GM12878 (cell line): ENCODE measurements at regions not wholly inside any gene's neighbourhood (a gene's known extent, or its start where the extent isn't known, plus 50 kb on each side); places are given as distances from the start of the nearest gene placed in this dataset.

ENCODE experiments used
- ATAC-seq: fragments of 200-7000 bp; cut with Tn5 transposase; 3 replicates; pipeline ENCODE4 v1.9.1; 2020; ENCODE audit warnings: mild to moderate bottlenecking, moderate library complexity
- BruUV-seq: library from RNA; stranded (reverse); fragments of 400-500 nt; replicated peaks from 2 replicates; lab custom pipeline; 2021; lab: Mats Ljungman, UMichigan
- CTCF ChIA-PET: fragments of 300-600 bp; sonication (Branson Sonifier 250); formaldehyde crosslinking; extraction: SDS; loops from one replicate; lab custom pipeline; 2021; ENCODE audit warnings: inconsistent platforms; lab: Yijun Ruan, JAX
- POLR2A ChIA-PET: fragments of 350-600 bp; formaldehyde crosslinking; extraction: SDS; loops from one replicate; lab custom pipeline; 2021; ENCODE audit warnings: inconsistent platforms; lab: Charles Lee
- RAD21 ChIA-PET: fragments of 300-600 bp; sonication (Branson Sonifier 250); formaldehyde crosslinking; loops from one replicate; lab custom pipeline; 2023; ENCODE audit warnings: antibody characterized with exemption; ENCODE audit not compliant: unreplicated experiment; lab: Charles Lee
- SMC1A ChIA-PET: fragments of 300-600 bp; sonication (Branson Sonifier 250); formaldehyde crosslinking; loops from one replicate; lab custom pipeline; 2023; ENCODE audit not compliant: unreplicated experiment, uncharacterized antibody; lab: Charles Lee
- DNase-seq: peaks from one replicate; pipeline ENCODE4 v3.0.0-alpha.2; 2011; ENCODE audit warnings: low read depth, low spot score
- FAIRE-seq: peaks from 3 replicates; lab custom pipeline; 2011; peaks lifted over from hg19 to GRCh38; lab: Jason Lieb, UNC
- H2AFZ ChIP-seq: 2 replicates; pipeline ENCODE4 v1.6.0; 2011; ENCODE audit warnings: low read depth, low read length, control low read depth; ENCODE audit not compliant: control insufficient read depth
- H3K27ac ChIP-seq: 2 replicates; pipeline ENCODE4 v1.5.1; 2011; ENCODE audit warnings: control low read depth; ENCODE audit not compliant: control insufficient read depth, insufficient read depth
- H3K27me3 ChIP-seq, 2 experiments: replicated peaks in 1 of 2; 2 replicates each; pipeline versions ENCODE4 v1.6.0 to v1.6.1; 2011; ENCODE audit warnings: low read length in 1 of 2; ENCODE audit not compliant: control insufficient read depth in 2 of 2, insufficient read depth in 2 of 2
- H3K36me3 ChIP-seq, 2 experiments: 2 replicates each; pipeline ENCODE4 v1.5.1; 2011; ENCODE audit warnings: low read length in 1 of 2; ENCODE audit not compliant: control insufficient read depth in 2 of 2, insufficient read depth in 2 of 2
- H3K4me1 ChIP-seq: 2 replicates; pipeline ENCODE4 v1.6.1; 2011; ENCODE audit warnings: mild to moderate bottlenecking, low read length, moderate library complexity, mixed read lengths; ENCODE audit not compliant: control insufficient read depth, insufficient read depth
- H3K4me2 ChIP-seq: 2 replicates; pipeline ENCODE4 v1.6.0; 2011; ENCODE audit warnings: control low read depth; ENCODE audit not compliant: control insufficient read depth, insufficient read depth
- H3K4me3 ChIP-seq: fragments of 200-600 bp; sonication (generic); 2 replicates; pipeline ENCODE4 v1.5.1; 2016
- H3K79me2 ChIP-seq: 2 replicates; pipeline ENCODE4 v1.6.0; 2011; ENCODE audit warnings: low read length; ENCODE audit not compliant: control insufficient read depth, insufficient read depth
- H3K9ac ChIP-seq: 2 replicates; pipeline ENCODE4 v1.8.0; 2011; ENCODE audit warnings: low read length, control low read depth, mixed read lengths; ENCODE audit not compliant: control insufficient read depth, insufficient read depth
- H3K9me3 ChIP-seq: replicated peaks from 3 replicates; pipeline ENCODE4 v1.5.1; 2011; ENCODE audit warnings: mild to moderate bottlenecking, low read length; ENCODE audit not compliant: control insufficient read depth, insufficient read depth
- H4K20me1 ChIP-seq: 2 replicates; pipeline ENCODE4 v1.6.0; 2011; ENCODE audit not compliant: control insufficient read depth, insufficient read depth
- CBX3 ChIP-seq: fragments of 200-600 bp; sonication (generic); IDR thresholded peaks from 2 replicates; pipeline ENCODE4 v1.6.1; 2016; ENCODE audit warnings: low read depth, borderline replicate concordance
- KDM1A ChIP-seq: fragments of 200-600 bp; sonication (generic); IDR thresholded peaks from 2 replicates; pipeline ENCODE4 v1.6.1; 2016; ENCODE audit warnings: borderline replicate concordance
- MYB ChIP-seq: fragments of 150-350 bp; IDR thresholded peaks from 2 replicates; pipeline ENCODE4 v1.6.1; 2014; ENCODE audit warnings: mild to moderate bottlenecking, low read depth, low read length, borderline replicate concordance
- NFYA ChIP-seq: IDR thresholded peaks from 2 replicates; pipeline ENCODE4 v1.6.1; 2011; ENCODE audit warnings: low read depth, mild to moderate bottlenecking, low read length, improper control_type of control experiment, borderline replicate concordance
- ZNF384 ChIP-seq: IDR thresholded peaks from 2 replicates; pipeline ENCODE4 v1.6.1; 2012; ENCODE audit warnings: low read depth, mild to moderate bottlenecking, low read length, improper control_type of control experiment, borderline replicate concordance
- WGBS: methylation state at CpG from one replicate; pipeline ENCODE4 v1.1.6; 2016; ENCODE audit warnings: low lambda C conversion rate; ENCODE audit not compliant: insufficient replicate concordance, insufficient coverage; ENCODE audit errors: missing lambda C conversion rate; 5-methylcytosine and 5-hydroxymethylcytosine counted together
- in situ Hi-C: fragments of 300-500 bp; cut with MboI; formaldehyde crosslinking; loops from 9 replicates; pipeline ENCODE4 v1.14.3; 2018; ENCODE audit warnings: mixed read lengths
- intact Hi-C: fragments of 100-400 bp; cut with micrococcal nuclease; formaldehyde crosslinking; loops from one replicate; pipeline ENCODE4 v1.14.2; 2022; ENCODE audit not compliant: unreplicated experiment
- TF ChIP-seq, protein P1 (sequence below), 3 experiments: IDR thresholded peaks in 2 of 3; conservative IDR thresholded peaks in 1 of 3; 2 replicates each; pipeline ENCODE4 v1.5.1; 2011; ENCODE audit warnings: low read depth in 3 of 3, low read length in 3 of 3, mild to moderate bottlenecking in 3 of 3, control low read depth in 2 of 3, moderate library complexity in 2 of 3, inconsistent platforms in 1 of 3, mixed read lengths in 1 of 3; ENCODE audit not compliant: control insufficient read depth in 2 of 3, insufficient read depth in 1 of 3; ENCODE audit errors: extremely low read depth in 1 of 3

DNA sequence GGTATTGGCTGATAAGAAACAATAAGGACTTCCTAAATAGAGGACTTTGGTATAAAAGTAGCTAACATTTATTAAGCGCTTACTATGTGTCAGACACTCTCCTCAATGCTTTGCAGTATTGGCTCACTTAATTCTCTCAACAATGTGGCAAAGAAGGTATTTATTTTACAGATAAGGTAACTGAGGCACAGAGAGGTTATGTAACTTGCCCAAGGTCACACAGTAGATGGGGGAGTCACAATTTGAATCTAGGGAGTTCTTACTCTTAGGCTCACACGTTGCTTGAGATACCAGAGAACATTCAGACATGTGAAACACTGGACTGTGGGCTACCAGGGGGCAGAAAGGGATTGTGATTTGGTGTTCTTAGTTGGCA is 60.8 kb upstream of the GPR158 start:
- ChIA-PET POLR2A (no interaction called here), RAD21 (interaction anchor here (1.2 to 1.7 kb wide), 2 partner anchors 37 to 113 kb away, joined by 3 to 11 read pairs; no protein-coding TSS in a partner anchor), CTCF (interaction anchor here (0.7 to 4.5 kb wide), 15 partner anchors 9 to 648 kb away, joined by 3 to 45 read pairs (median 4); no protein-coding TSS in a partner anchor), SMC1A (interaction anchor here (1.1 to 2.9 kb wide), 3 partner anchors 8 to 113 kb away, joined by 3 to 18 read pairs (median 3); no protein-coding TSS in a partner anchor)
- Histone ChIP-seq H3K4me3 (no peak overlapping the region), H2AFZ (no peak overlapping the region), H3K79me2 (no peaks in the 10 kb centered on the region), H4K20me1 (no peaks in the 10 kb centered on the region), H3K9ac (no peak overlapping the region), H3K9me3 (no peaks in the 10 kb centered on the region), H3K4me1 (no peaks in the 10 kb centered on the region), H3K27me3 (no peaks in the 10 kb centered on the region), H3K36me3 (no peaks in the 10 kb centered on the region), H3K4me2 (no peak overlapping the region), H3K27ac (no peak overlapping the region)
- intact Hi-C loops, result loop anchor here (10.0 kb wide), 1 partner anchor 601 kb away; no protein-coding TSS in a partner anchor
- 50% methylated on average over 2 of the region's 2 CpGs for WGBS
- ATAC-seq, result no peak
- BruUV-seq, result no TSS peak
- no peak for DNase-seq
- TF ChIP-seq, protein P1, sequence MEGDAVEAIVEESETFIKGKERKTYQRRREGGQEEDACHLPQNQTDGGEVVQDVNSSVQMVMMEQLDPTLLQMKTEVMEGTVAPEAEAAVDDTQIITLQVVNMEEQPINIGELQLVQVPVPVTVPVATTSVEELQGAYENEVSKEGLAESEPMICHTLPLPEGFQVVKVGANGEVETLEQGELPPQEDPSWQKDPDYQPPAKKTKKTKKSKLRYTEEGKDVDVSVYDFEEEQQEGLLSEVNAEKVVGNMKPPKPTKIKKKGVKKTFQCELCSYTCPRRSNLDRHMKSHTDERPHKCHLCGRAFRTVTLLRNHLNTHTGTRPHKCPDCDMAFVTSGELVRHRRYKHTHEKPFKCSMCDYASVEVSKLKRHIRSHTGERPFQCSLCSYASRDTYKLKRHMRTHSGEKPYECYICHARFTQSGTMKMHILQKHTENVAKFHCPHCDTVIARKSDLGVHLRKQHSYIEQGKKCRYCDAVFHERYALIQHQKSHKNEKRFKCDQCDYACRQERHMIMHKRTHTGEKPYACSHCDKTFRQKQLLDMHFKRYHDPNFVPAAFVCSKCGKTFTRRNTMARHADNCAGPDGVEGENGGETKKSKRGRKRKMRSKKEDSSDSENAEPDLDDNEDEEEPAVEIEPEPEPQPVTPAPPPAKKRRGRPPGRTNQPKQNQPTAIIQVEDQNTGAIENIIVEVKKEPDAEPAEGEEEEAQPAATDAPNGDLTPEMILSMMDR (IDR thresholded peaks at IDR 0.05 in 2 of 3, conservative IDR thresholded peaks at IDR 0.05 in 1 of 3; ENCODE audit: control insufficient read depth in 2 of 3, extremely low read depth in 1 of 3, insufficient read depth in 1 of 3, low read depth in 3 of 3, low read length in 3 of 3), result no peak
- TF ChIP-seq NFYA (no peak), CBX3 (no peak), KDM1A (no peak), ZNF384 (no peak), MYB (no peak)
- in situ Hi-C loops, result no loop called here
- no peak for FAIRE-seq
